ENCODE measurements at regions not wholly inside any gene's neighbourhood (a gene's known extent, or its start where the extent isn't known, plus 50 kb on each side); places are given as distances from the start of the nearest gene placed in this dataset.

DNA sequence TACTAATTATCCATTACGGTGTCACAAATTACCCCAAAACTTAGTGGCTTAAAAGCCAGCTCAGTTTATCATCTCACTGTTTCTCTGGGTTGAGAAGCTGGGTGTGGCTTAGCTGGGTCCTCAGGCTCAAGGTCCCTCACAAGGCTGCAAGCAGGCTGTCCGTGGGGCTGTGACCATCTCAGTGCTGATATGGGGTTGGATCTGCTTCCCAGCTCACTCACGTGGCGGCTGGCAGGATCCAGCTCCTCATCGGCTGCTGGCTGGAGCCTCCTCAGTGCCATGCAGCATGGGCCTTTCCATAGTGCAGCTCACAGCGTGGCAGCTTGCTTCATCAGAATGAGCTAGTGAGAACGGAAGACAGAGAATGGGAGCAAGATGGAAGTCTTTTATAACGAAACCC is 128.5 kb upstream of the CPEB4 start:
- no peak for TF ChIP-seq EP300 (IDR thresholded peaks at IDR 0.05; ENCODE audit: borderline replicate concordance)
- TF ChIP-seq, protein P1, sequence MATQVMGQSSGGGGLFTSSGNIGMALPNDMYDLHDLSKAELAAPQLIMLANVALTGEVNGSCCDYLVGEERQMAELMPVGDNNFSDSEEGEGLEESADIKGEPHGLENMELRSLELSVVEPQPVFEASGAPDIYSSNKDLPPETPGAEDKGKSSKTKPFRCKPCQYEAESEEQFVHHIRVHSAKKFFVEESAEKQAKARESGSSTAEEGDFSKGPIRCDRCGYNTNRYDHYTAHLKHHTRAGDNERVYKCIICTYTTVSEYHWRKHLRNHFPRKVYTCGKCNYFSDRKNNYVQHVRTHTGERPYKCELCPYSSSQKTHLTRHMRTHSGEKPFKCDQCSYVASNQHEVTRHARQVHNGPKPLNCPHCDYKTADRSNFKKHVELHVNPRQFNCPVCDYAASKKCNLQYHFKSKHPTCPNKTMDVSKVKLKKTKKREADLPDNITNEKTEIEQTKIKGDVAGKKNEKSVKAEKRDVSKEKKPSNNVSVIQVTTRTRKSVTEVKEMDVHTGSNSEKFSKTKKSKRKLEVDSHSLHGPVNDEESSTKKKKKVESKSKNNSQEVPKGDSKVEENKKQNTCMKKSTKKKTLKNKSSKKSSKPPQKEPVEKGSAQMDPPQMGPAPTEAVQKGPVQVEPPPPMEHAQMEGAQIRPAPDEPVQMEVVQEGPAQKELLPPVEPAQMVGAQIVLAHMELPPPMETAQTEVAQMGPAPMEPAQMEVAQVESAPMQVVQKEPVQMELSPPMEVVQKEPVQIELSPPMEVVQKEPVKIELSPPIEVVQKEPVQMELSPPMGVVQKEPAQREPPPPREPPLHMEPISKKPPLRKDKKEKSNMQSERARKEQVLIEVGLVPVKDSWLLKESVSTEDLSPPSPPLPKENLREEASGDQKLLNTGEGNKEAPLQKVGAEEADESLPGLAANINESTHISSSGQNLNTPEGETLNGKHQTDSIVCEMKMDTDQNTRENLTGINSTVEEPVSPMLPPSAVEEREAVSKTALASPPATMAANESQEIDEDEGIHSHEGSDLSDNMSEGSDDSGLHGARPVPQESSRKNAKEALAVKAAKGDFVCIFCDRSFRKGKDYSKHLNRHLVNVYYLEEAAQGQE (IDR thresholded peaks at IDR 0.05; ENCODE audit: low read depth): no peak
- TF ChIP-seq YY1 (IDR thresholded peaks at IDR 0.05; ENCODE audit: low read depth): no peak
- no peak for TF ChIP-seq CEBPB (IDR thresholded peaks at IDR 0.05)
- TF ChIP-seq TCF12 (IDR thresholded peaks at IDR 0.05; ENCODE audit: low read depth): no peak
- TF ChIP-seq EGR1 (IDR thresholded peaks at IDR 0.05): no peak
- no peak for TF ChIP-seq CREB1 (IDR thresholded peaks at IDR 0.05; ENCODE audit: low read depth)
- TF ChIP-seq TEAD4 (IDR thresholded peaks at IDR 0.05): no peak
- TF ChIP-seq, protein P2, sequence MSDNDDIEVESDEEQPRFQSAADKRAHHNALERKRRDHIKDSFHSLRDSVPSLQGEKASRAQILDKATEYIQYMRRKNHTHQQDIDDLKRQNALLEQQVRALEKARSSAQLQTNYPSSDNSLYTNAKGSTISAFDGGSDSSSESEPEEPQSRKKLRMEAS (IDR thresholded peaks at IDR 0.05): no peak
- no peak for TF ChIP-seq FOXM1 (IDR thresholded peaks at IDR 0.05; ENCODE audit: borderline replicate concordance, low read depth)
- TF ChIP-seq NFIC (IDR thresholded peaks at IDR 0.05): no peak
- TF ChIP-seq TAF1 (IDR thresholded peaks at IDR 0.05; ENCODE audit: low read depth): no peak
- no peak for TF ChIP-seq ZBTB7A (IDR thresholded peaks at IDR 0.05; ENCODE audit: low read depth)
